Epithelial cell of esophagus (primary cell): ENCODE measurements at regions not wholly inside any gene's neighbourhood (a gene's known extent, or its start where the extent isn't known, plus 50 kb on each side); places are given as distances from the start of the nearest gene placed in this dataset.

Source experiments
- DNase-seq: peaks from one replicate; pipeline ENCODE4 v3.0.0; 2010; ENCODE audit warnings: low read depth
- H3K4me3 ChIP-seq: 2 replicates; pipeline ENCODE4 v1.5.1; 2011; ENCODE audit warnings: mild to moderate bottlenecking, low read length, control low read depth
- CTCF ChIP-seq: IDR thresholded peaks from 2 replicates; pipeline ENCODE4 v1.5.1; 2011; ENCODE audit warnings: low read depth, mild to moderate bottlenecking, low read length, control low read depth, inconsistent platforms; ENCODE audit not compliant: insufficient read depth; ENCODE audit errors: missing control alignments

DNA sequence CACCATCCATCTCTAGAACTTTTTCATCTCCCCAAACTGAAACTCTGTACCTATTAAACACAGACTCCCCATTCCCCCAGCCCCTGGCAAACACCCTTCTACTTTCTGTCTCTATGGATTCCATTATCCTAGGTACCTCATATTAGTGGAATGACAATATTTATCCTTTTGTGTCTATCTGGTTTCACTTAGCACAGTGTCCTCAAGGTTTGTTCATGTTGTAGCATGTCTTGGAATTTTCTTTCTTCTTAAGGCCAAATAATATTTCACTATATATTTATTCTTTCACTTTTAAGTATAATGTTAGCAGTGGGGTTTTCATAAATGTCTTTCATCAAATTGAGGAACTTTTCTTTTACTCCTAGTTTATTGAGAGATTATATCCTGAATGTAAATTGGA is 56.8 kb upstream of the DSP start:
- DNase-seq = peak; percentile 70
- no peak for TF ChIP-seq CTCF
- no peak overlapping the region for H3K4me3 ChIP-seq

GRCh38 chr6:7486951-7487350 is 54.5 kb upstream of the DSP start:
- TF ChIP-seq CTCF = no peak
- no peak for DNase-seq
- H3K4me3 ChIP-seq = no peak overlapping the region

- H3K4me3 ChIP-seq = no peak overlapping the region
- no peak for DNase-seq
- TF ChIP-seq CTCF = no peak
These were observed 53.0 kb upstream of the DSP start for GRCh38 chr6:7488494-7488893.

- H3K4me3 ChIP-seq = no peak overlapping the region
- no peak for DNase-seq
- TF ChIP-seq CTCF = no peak
These were observed 52.1 kb upstream of the DSP start for GRCh38 chr6:7489376-7489775.
